GM18505 (cell line): ENCODE measurements at regions not wholly inside any gene's neighbourhood (a gene's known extent, or its start where the extent isn't known, plus 50 kb on each side); places are given as distances from the start of the nearest gene placed in this dataset.

Source experiments
- ATAC-seq: cut with Tn5 transposase; IDR thresholded peaks from one replicate; pipeline ENCODE4 v1.9.1; 2021; ENCODE audit not compliant: unreplicated experiment
- POLR2A ChIP-seq: IDR thresholded peaks from 4 replicates; pipeline ENCODE4 v1.6.1; 2011; ENCODE audit warnings: borderline replicate concordance; ENCODE audit not compliant: insufficient read depth, insufficient read length; ENCODE audit errors: extremely low read depth

- no peak for TF ChIP-seq POLR2A
- ATAC-seq, result no peak
These were observed 637.0 kb upstream of the TBX3 start for GRCh38 chr12:115320967-115321366.

GRCh38 chr12:115320451-115320850 is 636.5 kb upstream of the TBX3 start:
- TF ChIP-seq POLR2A, result no peak
- no peak for ATAC-seq

- no peak for ATAC-seq
- no peak for TF ChIP-seq POLR2A
These were observed 635.6 kb upstream of the TBX3 start for GRCh38 chr12:115319446-115320040.

- ATAC-seq, result no peak
- no peak for TF ChIP-seq POLR2A
These were observed 630.0 kb upstream of the TBX3 start for GRCh38 chr12:115313929-115314328.

- TF ChIP-seq POLR2A, result no peak
- no peak for ATAC-seq
These were observed 628.9 kb upstream of the TBX3 start for GRCh38 chr12:115312901-115313300.

DNA sequence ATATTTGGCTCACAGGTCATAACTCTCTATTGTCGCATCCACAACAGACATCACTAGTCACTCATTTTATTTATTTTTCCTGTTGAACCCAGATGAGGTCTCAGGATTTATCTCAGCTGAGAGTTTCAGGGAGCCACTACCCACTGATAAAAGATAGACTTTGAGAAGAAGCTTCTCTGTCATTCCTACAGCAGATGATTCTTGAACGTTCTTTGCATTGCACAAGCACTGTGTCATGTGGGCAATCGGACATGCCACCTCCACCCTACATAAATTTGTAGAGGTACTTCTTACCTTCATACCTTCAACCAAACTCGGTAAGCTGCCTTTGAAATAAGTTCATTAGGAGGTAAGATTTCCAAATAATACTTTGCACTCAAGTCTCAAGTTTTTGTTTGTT is 627.9 kb upstream of the TBX3 start:
- no peak for ATAC-seq
- no peak for TF ChIP-seq POLR2A

- no peak for TF ChIP-seq POLR2A
- ATAC-seq, result no peak
These were observed 624.9 kb upstream of the TBX3 start for GRCh38 chr12:115308918-115309317.

- ATAC-seq, result no peak
These were observed 622.4 kb upstream of the TBX3 start for GRCh38 chr12:115306380-115306779.

DNA sequence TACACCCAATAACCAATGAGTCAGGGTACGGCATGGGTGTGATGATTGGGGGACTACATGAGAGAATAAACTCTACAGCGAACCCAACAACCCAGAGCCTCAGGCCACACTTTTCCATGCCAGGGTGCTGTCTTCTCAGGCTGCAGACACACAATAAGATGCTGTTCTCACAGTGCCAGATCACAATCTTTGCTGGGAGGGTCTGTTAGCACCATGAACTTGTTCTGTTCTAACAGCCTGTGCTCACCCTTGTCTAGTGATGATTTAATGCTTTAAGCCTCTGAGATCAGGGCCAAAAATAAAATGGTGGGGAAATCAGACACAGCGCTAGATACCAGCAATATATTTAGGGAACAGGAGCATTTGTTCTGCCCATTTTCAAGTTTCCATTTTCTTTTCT is 621.9 kb upstream of the TBX3 start:
- TF ChIP-seq POLR2A, result no peak
- ATAC-seq, result no peak

More at GRCh38 chr12:115306380-115306779, 622.4 kb upstream of the TBX3 start:
- TF ChIP-seq POLR2A, result no peak

GRCh38 chr12:115305275-115305674 is 621.3 kb upstream of the TBX3 start:
- no peak for TF ChIP-seq POLR2A
- no peak for ATAC-seq

DNA sequence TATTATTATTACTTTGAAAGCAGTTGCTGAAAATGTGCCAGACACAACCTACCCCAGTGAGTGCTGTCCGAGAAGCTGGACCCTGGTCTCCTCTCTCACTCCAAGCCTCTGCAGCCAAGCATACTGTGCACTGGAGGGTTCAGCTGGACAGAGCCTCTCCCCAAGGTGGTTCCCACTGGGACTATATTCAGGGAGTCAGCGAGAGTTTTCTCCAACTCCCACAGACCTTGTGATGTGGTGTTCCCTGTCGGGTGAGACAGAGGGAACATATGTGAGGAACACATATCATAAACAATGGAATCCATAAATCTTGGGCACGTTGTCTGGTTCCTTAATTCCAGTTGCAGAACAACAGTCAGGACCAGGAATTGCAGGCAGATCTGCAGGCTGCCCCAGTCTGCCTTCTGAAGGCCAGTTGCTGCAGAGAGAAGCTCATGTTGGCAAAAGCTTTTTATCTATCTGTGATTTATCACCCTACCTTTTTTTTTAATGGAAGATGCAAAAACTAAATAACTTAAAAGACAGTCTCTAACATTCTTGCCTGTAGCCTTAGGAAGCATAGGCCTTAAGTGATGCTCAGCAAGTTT is 619.8 kb upstream of the TBX3 start:
- no peak for TF ChIP-seq POLR2A
- ATAC-seq, result no peak

- no peak for ATAC-seq
- TF ChIP-seq POLR2A, result no peak
These were observed 613.5 kb upstream of the TBX3 start for GRCh38 chr12:115297445-115297844.

DNA sequence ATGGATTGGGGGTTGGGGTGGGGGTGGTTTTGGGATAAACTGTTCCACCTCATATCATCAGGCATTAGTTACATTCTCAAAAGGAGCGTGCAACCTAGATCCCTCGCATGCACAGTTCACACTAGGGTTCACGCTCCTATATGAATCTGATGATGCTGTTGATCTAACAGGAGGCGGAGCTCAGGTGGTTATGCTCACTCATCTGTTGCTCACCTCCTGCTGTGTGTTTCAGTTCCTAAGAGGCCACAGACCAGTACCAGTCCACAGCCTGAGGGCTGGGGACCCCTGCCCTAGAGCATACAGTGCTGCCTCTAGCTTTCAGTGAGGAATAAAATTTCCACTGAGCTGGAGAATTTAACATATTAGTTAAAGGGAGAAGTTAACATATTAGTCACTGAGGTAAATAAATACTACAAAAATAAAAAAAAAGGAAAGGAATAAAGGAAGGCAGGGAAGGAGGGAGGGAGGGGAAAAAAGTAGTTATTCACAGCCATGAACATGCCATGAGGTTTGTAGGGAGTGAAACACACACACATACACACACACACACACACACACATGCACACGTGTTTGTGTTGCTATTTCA is 612.7 kb upstream of the TBX3 start:
- TF ChIP-seq POLR2A, result no peak
- ATAC-seq, result no peak

DNA sequence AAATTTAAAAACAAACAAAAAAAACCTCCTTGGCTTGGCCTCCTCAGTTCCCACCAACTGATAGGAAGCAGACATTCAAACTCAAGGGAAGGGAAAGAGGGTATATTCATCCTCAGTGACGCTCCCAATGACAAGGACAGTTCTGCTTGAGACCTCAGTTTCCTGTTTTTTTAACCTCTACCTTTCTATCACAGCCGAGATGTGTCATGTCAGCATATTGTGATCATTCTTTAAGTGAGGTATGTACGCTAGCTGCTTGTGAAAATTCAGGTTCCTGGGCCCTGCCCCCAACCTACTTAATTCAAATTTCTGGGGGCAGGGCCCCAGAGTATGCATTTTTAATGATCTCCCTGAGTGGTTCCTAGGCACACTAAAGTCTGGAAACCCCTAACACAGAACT is 611.9 kb upstream of the TBX3 start:
- no peak for ATAC-seq
- TF ChIP-seq POLR2A, result no peak
